ENCODE measurements at regions not wholly inside any gene's neighbourhood (a gene's known extent, or its start where the extent isn't known, plus 50 kb on each side); places are given as distances from the start of the nearest gene placed in this dataset.

- Histone ChIP-seq H2AFZ (ENCODE audit: low read length) (no peak overlapping the region), H4K20me1 (ENCODE audit: low read length) (no peaks in the 10 kb centered on the region), H3K9ac (ENCODE audit: low read length) (no peak overlapping the region), H3F3A (ENCODE audit: low read length, unreplicated experiment) (no peaks in the 10 kb centered on the region), H3K4me2 (ENCODE audit: low read length) (0 out of 2 replicates have a peak overlapping the region, but pooled peaks have one; percentile 26), H3K4me1 (ENCODE audit: insufficient read depth, low read length) (no peaks in the 10 kb centered on the region), H3K27ac (ENCODE audit: low read length) (no peak overlapping the region), H3K4me3 (ENCODE audit: low read length) (no peak overlapping the region), H3K79me2 (ENCODE audit: low read length) (no peaks in the 10 kb centered on the region), H3K9me3 (ENCODE audit: low read length) (no peaks in the 10 kb centered on the region), H3K27me3 (ENCODE audit: low read length) (no peaks in the 10 kb centered on the region), H3K9me2 (replicated peaks; ENCODE audit: low read length) (no peaks in the 10 kb centered on the region), H3K36me3 (ENCODE audit: low read depth, low read length) (no peaks in the 10 kb centered on the region)
- TF ChIP-seq EZH2phosphoT487 (IDR thresholded peaks at IDR 0.05; ENCODE audit: borderline replicate concordance, low read length) = no peak
- TF ChIP-seq, protein P1, sequence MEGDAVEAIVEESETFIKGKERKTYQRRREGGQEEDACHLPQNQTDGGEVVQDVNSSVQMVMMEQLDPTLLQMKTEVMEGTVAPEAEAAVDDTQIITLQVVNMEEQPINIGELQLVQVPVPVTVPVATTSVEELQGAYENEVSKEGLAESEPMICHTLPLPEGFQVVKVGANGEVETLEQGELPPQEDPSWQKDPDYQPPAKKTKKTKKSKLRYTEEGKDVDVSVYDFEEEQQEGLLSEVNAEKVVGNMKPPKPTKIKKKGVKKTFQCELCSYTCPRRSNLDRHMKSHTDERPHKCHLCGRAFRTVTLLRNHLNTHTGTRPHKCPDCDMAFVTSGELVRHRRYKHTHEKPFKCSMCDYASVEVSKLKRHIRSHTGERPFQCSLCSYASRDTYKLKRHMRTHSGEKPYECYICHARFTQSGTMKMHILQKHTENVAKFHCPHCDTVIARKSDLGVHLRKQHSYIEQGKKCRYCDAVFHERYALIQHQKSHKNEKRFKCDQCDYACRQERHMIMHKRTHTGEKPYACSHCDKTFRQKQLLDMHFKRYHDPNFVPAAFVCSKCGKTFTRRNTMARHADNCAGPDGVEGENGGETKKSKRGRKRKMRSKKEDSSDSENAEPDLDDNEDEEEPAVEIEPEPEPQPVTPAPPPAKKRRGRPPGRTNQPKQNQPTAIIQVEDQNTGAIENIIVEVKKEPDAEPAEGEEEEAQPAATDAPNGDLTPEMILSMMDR (conservative IDR thresholded peaks at IDR 0.05; ENCODE audit: low read depth, low read length) = peak; percentile 85
- TF ChIP-seq EZH2 (IDR thresholded peaks at IDR 0.05; ENCODE audit: low read length, unreplicated experiment) = no peak
- no TSS peak for BruUV-seq (replicated peaks)
- CTCF ChIA-PET = interaction anchor here (1.0 to 1.8 kb wide), 4 partner anchors 20 to 174 kb away, joined by 3 to 10 read pairs (median 7); no protein-coding TSS in a partner anchor
- POLR2A ChIA-PET (ENCODE audit: unreplicated experiment) = interaction anchor here (0.6 kb wide), 1 partner anchor 29 kb away, joined by 4 read pairs; no protein-coding TSS in a partner anchor
- intact Hi-C loops (cut with micrococcal nuclease) = loop anchor here (1.0 to 5.0 kb wide), 3 partner anchors 72 to 230 kb away; partner anchors contain the start of gene SECISBP2
- DNase-seq (peak; percentile 64), ATAC-seq (peak; percentile 95)
Observed at GRCh38 chr9:89549031-89549644, 51.2 kb upstream of the SEMA4D start.

DNA sequence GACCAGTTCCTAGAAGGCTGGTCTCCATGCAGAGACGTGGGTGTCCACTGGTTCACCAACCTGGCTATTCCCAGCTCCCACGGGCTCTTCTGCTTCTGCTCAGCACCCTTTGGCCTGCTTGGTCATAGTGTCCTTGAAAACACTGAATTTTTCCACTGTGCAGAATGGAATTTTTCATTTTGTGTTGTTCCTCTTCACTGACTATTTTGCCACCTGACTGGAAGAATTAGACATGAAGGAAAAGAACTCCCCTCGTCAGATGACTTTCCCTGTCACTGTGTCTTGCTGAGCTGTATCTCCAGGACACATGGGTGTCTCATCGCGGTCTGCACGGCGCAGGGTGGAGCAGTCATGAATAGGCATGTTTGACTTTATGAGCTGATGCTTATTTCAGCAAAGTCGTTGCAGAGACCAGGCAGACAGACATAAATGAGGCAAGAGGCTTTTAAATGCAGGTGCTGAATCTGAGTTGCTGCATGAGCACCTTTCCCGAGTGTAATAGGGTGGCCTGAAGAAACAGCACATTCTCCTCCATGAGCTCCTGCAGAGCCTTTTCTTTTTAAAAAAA is 50.2 kb upstream of the SEMA4D start:
- H3K79me2 ChIP-seq (ENCODE audit: low read length) = no peaks in the 10 kb centered on the region
- BruUV-seq (replicated peaks) = no TSS peak
- no peaks in the 10 kb centered on the region for H3K27me3 ChIP-seq (ENCODE audit: low read length)
- no peaks in the 10 kb centered on the region for H3K9me3 ChIP-seq (ENCODE audit: low read length)
- DNase-seq (no peak), ATAC-seq (no peak)
- no peaks in the 10 kb centered on the region for H3K4me1 ChIP-seq (ENCODE audit: insufficient read depth, low read length)
- H4K20me1 ChIP-seq (ENCODE audit: low read length) = no peaks in the 10 kb centered on the region
- no peak overlapping the region for H3K4me2 ChIP-seq (ENCODE audit: low read length)
- H3K4me3 ChIP-seq (ENCODE audit: low read length) = no peak overlapping the region
- no peak overlapping the region for H3K27ac ChIP-seq (ENCODE audit: low read length)
- ChIA-PET POLR2A (ENCODE audit: unreplicated experiment) (no interaction called here), CTCF (interaction anchor here (0.6 to 1.8 kb wide), 4 partner anchors 76 to 173 kb away, joined by 4 to 10 read pairs (median 7); no protein-coding TSS in a partner anchor)
- TF ChIP-seq, protein P1 (conservative IDR thresholded peaks at IDR 0.05; ENCODE audit: low read depth, low read length) = no peak
- no peak for TF ChIP-seq EZH2 (IDR thresholded peaks at IDR 0.05; ENCODE audit: low read length, unreplicated experiment)
- no peak for TF ChIP-seq EZH2phosphoT487 (IDR thresholded peaks at IDR 0.05; ENCODE audit: borderline replicate concordance, low read length)
- no peak overlapping the region for H3K9ac ChIP-seq (ENCODE audit: low read length)
- H3K36me3 ChIP-seq (ENCODE audit: low read depth, low read length) = no peaks in the 10 kb centered on the region
- no peak overlapping the region for H2AFZ ChIP-seq (ENCODE audit: low read length)
- no peaks in the 10 kb centered on the region for H3F3A ChIP-seq (ENCODE audit: low read length, unreplicated experiment)
- H3K9me2 ChIP-seq (replicated peaks; ENCODE audit: low read length) = no peaks in the 10 kb centered on the region
- intact Hi-C loops (cut with micrococcal nuclease) = loop anchor here (2.0 to 5.0 kb wide), 2 partner anchors 71 to 229 kb away; partner anchors contain the start of gene SECISBP2
